DND-41 (cell line): ENCODE measurements at regions not wholly inside any gene's neighbourhood (a gene's known extent, or its start where the extent isn't known, plus 50 kb on each side); places are given as distances from the start of the nearest gene placed in this dataset.
"Not testable (repeated sequence)": the region's sequence is repeated elsewhere in the genome, so short reads cannot be mapped to it uniquely, and the experiment has no call there.

Experiments used
- ATAC-seq: fragments of 200-7000 bp; cut with Tn5 transposase; 3 replicates; pipeline ENCODE4 v1.9.1; 2021; ENCODE audit warnings: low read depth; ENCODE audit not compliant: insufficient read depth
- DNase-seq: peaks from one replicate; pipeline ENCODE4 v3.0.0-alpha.2; 2020
- H2AFZ ChIP-seq: 2 replicates; pipeline ENCODE4 v1.6.0; 2012; ENCODE audit warnings: low read depth, low read length
- H3K27ac ChIP-seq: 2 replicates; pipeline ENCODE4 v1.5.1; 2012; ENCODE audit warnings: low read length, inconsistent platforms
- H3K27me3 ChIP-seq: fragments of 200-600 bp; sonication (generic); 2 replicates; pipeline ENCODE4 v1.6.0; 2012; ENCODE audit warnings: low read length, mild to moderate bottlenecking, inconsistent platforms; ENCODE audit not compliant: insufficient read depth, poor library complexity
- H3K36me3 ChIP-seq: 2 replicates; pipeline ENCODE4 v1.5.1; 2012; ENCODE audit warnings: low read length, inconsistent platforms; ENCODE audit not compliant: insufficient read depth
- H3K4me1 ChIP-seq: 2 replicates; pipeline ENCODE4 v1.5.1; 2012; ENCODE audit warnings: mild to moderate bottlenecking, low read length; ENCODE audit not compliant: insufficient read depth
- H3K4me2 ChIP-seq: 2 replicates; pipeline ENCODE4 v1.6.0; 2012; ENCODE audit warnings: mild to moderate bottlenecking, moderate library complexity, low read length, inconsistent platforms; ENCODE audit not compliant: insufficient read depth
- H3K4me3 ChIP-seq, 2 experiments: fragments of 200-600 bp in 1 of 2; shearing (Covaris generic) in 1 of 2; 2 replicates each; pipeline ENCODE4 v1.5.1; 2012 to 2016; ENCODE audit warnings: inconsistent platforms in 2 of 2, low read length in 2 of 2, mild to moderate bottlenecking in 2 of 2, low read depth in 1 of 2, moderate library complexity in 1 of 2
- H3K79me2 ChIP-seq: 2 replicates; pipeline ENCODE4 v1.6.0; 2012; ENCODE audit warnings: low read length, inconsistent platforms; ENCODE audit not compliant: insufficient read depth
- H3K9ac ChIP-seq: 2 replicates; pipeline ENCODE4 v1.6.0; 2012; ENCODE audit warnings: low read depth, mild to moderate bottlenecking, inconsistent platforms, low read length, moderate library complexity
- H3K9me3 ChIP-seq: 2 replicates; pipeline ENCODE4 v1.5.1; 2012; ENCODE audit warnings: low read length, moderate library complexity, mild to moderate bottlenecking, inconsistent platforms; ENCODE audit not compliant: insufficient read depth, severe bottlenecking
- H4K20me1 ChIP-seq: 2 replicates; pipeline ENCODE4 v1.6.0; 2012; ENCODE audit warnings: low read length; ENCODE audit not compliant: insufficient read depth
- CTCF ChIP-seq: IDR thresholded peaks from 2 replicates; pipeline ENCODE4 v1.5.1; 2012; ENCODE audit warnings: borderline replicate concordance, low read length, moderate library complexity, mild to moderate bottlenecking; ENCODE audit not compliant: poor library complexity, severe bottlenecking; ENCODE audit errors: extremely low read depth
- EZH2 ChIP-seq: IDR thresholded peaks from 3 replicates; pipeline ENCODE4 v1.6.1; 2012; ENCODE audit warnings: borderline replicate concordance, low read depth, mild to moderate bottlenecking, moderate library complexity, low read length, inconsistent platforms; ENCODE audit not compliant: severe bottlenecking

DNA sequence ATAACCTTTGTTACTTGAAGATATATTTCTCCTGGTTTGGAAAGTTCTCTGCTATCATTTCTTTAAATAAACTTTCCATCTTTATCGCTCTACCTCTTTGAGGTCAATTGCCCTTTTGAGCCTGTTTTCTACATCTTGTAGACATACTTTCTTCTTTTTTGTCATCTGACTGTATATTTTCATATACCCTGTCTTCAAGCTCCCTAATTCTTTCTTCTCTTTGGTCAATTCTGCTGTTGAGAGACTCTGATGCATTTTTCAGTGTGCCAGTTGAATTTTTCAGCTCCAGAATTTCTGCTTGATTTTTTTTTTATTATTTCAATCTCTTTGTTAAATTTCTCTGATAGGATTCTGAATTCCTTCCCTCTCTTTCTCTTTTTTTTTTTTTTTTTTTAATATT is 511.2 kb upstream of the GRAMD2B start:
- Histone ChIP-seq H3K79me2 (no peaks in the 10 kb centered on the region), H4K20me1 (no peaks in the 10 kb centered on the region), H3K27ac (no peak overlapping the region), H3K4me2 (no peak overlapping the region), H3K36me3 (no peaks in the 10 kb centered on the region), H3K27me3 (no peaks in the 10 kb centered on the region), H3K9ac (no peak overlapping the region), H3K9me3 (no peaks in the 10 kb centered on the region), H3K4me3 (no peak overlapping the region), H3K4me1 (peaks cover 13% of the 10 kb centered on the region; the same call in 1 of the 2 replicates), H2AFZ (no peak overlapping the region)
- no peak for TF ChIP-seq EZH2
- no peak for TF ChIP-seq CTCF
- no peak for ATAC-seq
- no peak for DNase-seq

- Histone ChIP-seq H3K4me1 (peaks cover 13% of the 10 kb centered on the region; the same call in 1 of the 2 replicates), H3K4me2 (no peak overlapping the region), H3K27ac (no peak overlapping the region), H4K20me1 (no peaks in the 10 kb centered on the region), H3K9ac (no peak overlapping the region), H2AFZ (no peak overlapping the region), H3K27me3 (no peaks in the 10 kb centered on the region), H3K79me2 (no peaks in the 10 kb centered on the region), H3K9me3 (no peaks in the 10 kb centered on the region), H3K36me3 (no peaks in the 10 kb centered on the region), H3K4me3 (no peak overlapping the region)
- ATAC-seq: no peak
- no peak for DNase-seq
- TF ChIP-seq EZH2 (no peak), CTCF (no peak)
Observed at GRCh38 chr5:125913200-125913599, 510.0 kb upstream of the GRAMD2B start.

- Histone ChIP-seq H3K27ac (no peak overlapping the region), H3K9me3 (no peaks in the 10 kb centered on the region), H3K79me2 (no peaks in the 10 kb centered on the region), H3K4me3 (no peak overlapping the region), H3K36me3 (no peaks in the 10 kb centered on the region), H3K27me3 (no peaks in the 10 kb centered on the region), H4K20me1 (no peaks in the 10 kb centered on the region), H3K4me2 (no peak overlapping the region), H3K9ac (no peak overlapping the region), H3K4me1 (peaks cover 13% of the 10 kb centered on the region; the same call in 1 of the 2 replicates), H2AFZ (peak overlapping the region; percentile 13; the same call in 1 of the 2 replicates)
- ATAC-seq: no peak
- TF ChIP-seq EZH2: no peak
- no peak for TF ChIP-seq CTCF
- DNase-seq: no peak
Observed at GRCh38 chr5:125914471-125914870, 508.7 kb upstream of the GRAMD2B start.

GRCh38 chr5:125923958-125924357 is 499.3 kb upstream of the GRAMD2B start:
- H3K4me2 ChIP-seq, H3K36me3 ChIP-seq, H3K4me1 ChIP-seq, DNase-seq, ATAC-seq, H3K27me3 ChIP-seq, H3K9me3 ChIP-seq, H3K9ac ChIP-seq, H3K4me3 ChIP-seq, H4K20me1 ChIP-seq, H3K27ac ChIP-seq, H3K79me2 ChIP-seq, H2AFZ ChIP-seq: not testable (repeated sequence)
